HepG2 (cell line): ENCODE measurements at regions not wholly inside any gene's neighbourhood (a gene's known extent, or its start where the extent isn't known, plus 50 kb on each side); places are given as distances from the start of the nearest gene placed in this dataset.

Source experiments
- ATAC-seq: fragments of 200-7000 bp; cut with Tn5 transposase; 3 replicates; pipeline ENCODE4 v1.9.1; 2020; ENCODE audit warnings: mild to moderate bottlenecking, moderate library complexity
- BruUV-seq: library from RNA; stranded (reverse); fragments of 400-500 nt; replicated peaks from 2 replicates; lab custom pipeline; 2021; lab: Mats Ljungman, UMichigan
- CTCF ChIA-PET: fragments of 300-600 bp; formaldehyde crosslinking; extraction: SDS; loops from one replicate; lab custom pipeline; 2021; ENCODE audit warnings: low total read pairs, inconsistent platforms, low intra/inter-chr PET ratio; lab: Yijun Ruan, JAX
- POLR2A ChIA-PET: fragments of 350-600 bp; sonication (Branson Sonifier 250); formaldehyde crosslinking; loops from one replicate; lab custom pipeline; 2020; ENCODE audit warnings: antibody characterized with exemption, inconsistent platforms; lab: Yijun Ruan, JAX
- DNase-seq: peaks from one replicate; pipeline ENCODE4 v3.0.0-alpha.2; 2015; ENCODE audit warnings: low spot score
- FAIRE-seq: peaks from 3 replicates; lab custom pipeline; 2011; peaks lifted over from hg19 to GRCh38; lab: Jason Lieb, UNC
- H2AFZ ChIP-seq: one replicate; pipeline ENCODE4 v1.6.1; 2011; ENCODE audit warnings: low read length, inconsistent platforms
- H3K27ac ChIP-seq: fragments of 300-600 bp; 3 replicates; pipeline ENCODE4 v1.8.0; 2011; ENCODE audit warnings: mixed run types, mild to moderate bottlenecking, mixed read lengths, low read length, inconsistent platforms; ENCODE audit not compliant: insufficient read depth; ENCODE audit errors: extremely low read length
- H3K27me3 ChIP-seq, 2 experiments: fragments of 200-600 bp in 1 of 2; 2 replicates in 1 of 2; 3 replicates in 1 of 2; pipeline versions ENCODE4 v1.6.0 to v1.8.0; 2011; ENCODE audit warnings: low read length in 2 of 2, mild to moderate bottlenecking in 2 of 2, moderate library complexity in 2 of 2, inconsistent platforms in 1 of 2; ENCODE audit not compliant: insufficient read depth in 2 of 2, control insufficient read depth in 1 of 2
- H3K36me3 ChIP-seq, 2 experiments: fragments of 200-600 bp in 1 of 2; replicated peaks in 1 of 2; 2 replicates in 1 of 2; 3 replicates in 1 of 2; pipeline versions ENCODE4 v1.5.1 to v1.8.0; 2011; ENCODE audit warnings: low read length in 2 of 2, inconsistent platforms in 1 of 2; ENCODE audit not compliant: insufficient read depth in 2 of 2, control insufficient read depth in 1 of 2
- H3K4me1 ChIP-seq: 2 replicates; pipeline ENCODE4 v1.5.1; 2012; ENCODE audit warnings: low read length, inconsistent platforms; ENCODE audit not compliant: insufficient read depth
- H3K4me2 ChIP-seq: 2 replicates; pipeline ENCODE4 v1.6.0; 2011; ENCODE audit warnings: low read depth, low read length, inconsistent platforms
- H3K4me3 ChIP-seq, 3 experiments: fragments of 200-600 bp in 1 of 3; sonication (generic), shearing (Covaris generic) in 1 of 3; replicated peaks in 1 of 3; 2 replicates each; pipeline ENCODE4 v1.5.1; 2011 to 2016; ENCODE audit warnings: low read length in 3 of 3, inconsistent platforms in 2 of 3, low read depth in 2 of 3, mild to moderate bottlenecking in 2 of 3, control low read depth in 1 of 3, mixed read lengths in 1 of 3; ENCODE audit not compliant: insufficient read depth in 1 of 3
- H3K79me2 ChIP-seq: one replicate; pipeline ENCODE4 v1.6.1; 2011; ENCODE audit warnings: low read length, inconsistent platforms; ENCODE audit not compliant: insufficient read depth
- H3K9ac ChIP-seq: 2 replicates; pipeline ENCODE4 v1.6.0; 2011; ENCODE audit warnings: mild to moderate bottlenecking, low read depth, low read length, inconsistent platforms; ENCODE audit not compliant: insufficient read depth
- H3K9me3 ChIP-seq: 2 replicates; pipeline ENCODE4 v1.5.1; 2012; ENCODE audit warnings: mild to moderate bottlenecking, low read length
- H4K20me1 ChIP-seq: 2 replicates; pipeline ENCODE4 v1.6.0; 2011; ENCODE audit warnings: inconsistent platforms, mild to moderate bottlenecking, low read length, moderate library complexity; ENCODE audit not compliant: insufficient read depth
- FOXA3 ChIP-seq: IDR thresholded peaks from 2 replicates; pipeline ENCODE4 v1.6.1; 2016; ENCODE audit warnings: missing genetic modification reagents, missing compliant biosample characterization
- RBAK ChIP-seq: sonication (generic); formaldehyde crosslinking; IDR thresholded peaks from 2 replicates; pipeline ENCODE4 v1.5.1; 2020; ENCODE audit warnings: mild to moderate bottlenecking, missing genetic modification reagents
- RXRB ChIP-seq: IDR thresholded peaks from 2 replicates; pipeline ENCODE4 v1.6.1; 2016; ENCODE audit warnings: borderline replicate concordance, missing genetic modification reagents, missing compliant biosample characterization
- U2AF1 ChIP-seq: fragments of 200-400 bp; formaldehyde crosslinking; optimal IDR thresholded peaks from 2 replicates; pipeline ENCODE3; 2017; ENCODE audit warnings: mild to moderate bottlenecking, low read depth, low read length
- ZFAT ChIP-seq: sonication (generic); formaldehyde crosslinking; conservative IDR thresholded peaks from 2 replicates; pipeline ENCODE4 v1.8.1; 2023; ENCODE audit warnings: missing genetic modification reagents, inconsistent platforms
- ZNF138 ChIP-seq: sonication (generic); formaldehyde crosslinking; IDR thresholded peaks from 2 replicates; pipeline ENCODE4 v1.5.0; 2020; ENCODE audit warnings: mild to moderate bottlenecking, low read depth, missing genetic modification reagents
- ZNF335 ChIP-seq: sonication (generic); formaldehyde crosslinking; IDR thresholded peaks from 2 replicates; pipeline ENCODE4 v1.4.0; 2020; ENCODE audit warnings: missing genetic modification reagents
- ZNF775 ChIP-seq: sonication (generic); formaldehyde crosslinking; IDR thresholded peaks from 2 replicates; pipeline ENCODE4 v1.4.0; 2020; ENCODE audit warnings: missing genetic modification reagents, mild to moderate bottlenecking, moderate library complexity, borderline replicate concordance
- in situ Hi-C: cut with HindIII; loops from 2 replicates; pipeline ENCODE4 v1.10.0; 2017; ENCODE audit warnings: low pct_unique_long_range_greater_than_20kb; ENCODE audit not compliant: extremely low pct_ligation_motif_present
- intact Hi-C: fragments of 100-400 bp; cut with micrococcal nuclease; formaldehyde crosslinking; loops from one replicate; pipeline ENCODE4 v1.10.0; 2022; ENCODE audit not compliant: unreplicated experiment
- TF ChIP-seq, protein P1 (sequence below): sonication (generic); formaldehyde crosslinking; IDR thresholded peaks from 2 replicates; pipeline ENCODE4 v1.8.0; 2022; ENCODE audit warnings: mild to moderate bottlenecking, missing genetic modification reagents
- TF ChIP-seq, protein P2 (sequence below): sonication (generic); formaldehyde crosslinking; IDR thresholded peaks from 2 replicates; pipeline ENCODE4 v1.8.0; 2022; ENCODE audit warnings: missing genetic modification reagents, mild to moderate bottlenecking, moderate library complexity, borderline replicate concordance

DNA sequence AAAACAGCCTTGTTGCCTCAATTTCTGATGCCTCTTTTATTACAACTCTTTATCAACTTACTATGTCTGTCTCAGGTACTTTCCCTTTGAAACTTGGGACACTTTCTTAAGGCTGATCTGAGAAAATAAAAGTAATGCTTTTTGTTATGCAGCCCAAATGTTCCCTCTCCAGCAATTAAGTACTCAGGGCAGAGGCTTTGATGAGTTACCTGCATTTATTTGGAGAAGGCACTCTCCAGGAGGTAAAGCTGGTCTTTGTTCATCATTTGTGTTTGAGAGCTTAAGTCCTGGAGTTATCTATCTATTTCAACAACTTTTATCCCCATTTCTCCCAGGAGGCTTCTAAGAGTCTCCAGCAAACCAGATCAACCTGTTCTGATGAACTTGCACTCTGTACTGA, 259.2 kb downstream of the ASXL3 start:
- Histone ChIP-seq H3K79me2 (no peaks in the 10 kb centered on the region), H3K4me1 (no peaks in the 10 kb centered on the region), H3K27me3 (no peaks in the 10 kb centered on the region), H3K4me2 (no peak overlapping the region), H3K27ac (no peak overlapping the region), H3K9ac (no peak overlapping the region), H3K9me3 (peaks cover 12% of the 10 kb centered on the region; the same call in 1 of the 2 replicates), H3K36me3 (no peaks in the 10 kb centered on the region), H3K4me3 (no peak overlapping the region), H2AFZ (no peak overlapping the region), H4K20me1 (no peaks in the 10 kb centered on the region)
- intact Hi-C loops (loop anchor here (5.0 kb wide), 1 partner anchor 195 kb away; no protein-coding TSS in a partner anchor), in situ Hi-C loops (loop anchor here (25.0 kb wide), 1 partner anchor 475 kb away; no protein-coding TSS in a partner anchor)
- no TSS peak for BruUV-seq
- no peak for DNase-seq
- POLR2A ChIA-PET, result no interaction called here
- ATAC-seq, result no peak
- CTCF ChIA-PET, result no interaction called here
- no peak for FAIRE-seq
- TF ChIP-seq, protein P1, sequence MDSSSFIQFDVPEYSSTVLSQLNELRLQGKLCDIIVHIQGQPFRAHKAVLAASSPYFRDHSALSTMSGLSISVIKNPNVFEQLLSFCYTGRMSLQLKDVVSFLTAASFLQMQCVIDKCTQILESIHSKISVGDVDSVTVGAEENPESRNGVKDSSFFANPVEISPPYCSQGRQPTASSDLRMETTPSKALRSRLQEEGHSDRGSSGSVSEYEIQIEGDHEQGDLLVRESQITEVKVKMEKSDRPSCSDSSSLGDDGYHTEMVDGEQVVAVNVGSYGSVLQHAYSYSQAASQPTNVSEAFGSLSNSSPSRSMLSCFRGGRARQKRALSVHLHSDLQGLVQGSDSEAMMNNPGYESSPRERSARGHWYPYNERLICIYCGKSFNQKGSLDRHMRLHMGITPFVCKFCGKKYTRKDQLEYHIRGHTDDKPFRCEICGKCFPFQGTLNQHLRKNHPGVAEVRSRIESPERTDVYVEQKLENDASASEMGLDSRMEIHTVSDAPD (CRISPR knock-in tag), result no peak
- TF ChIP-seq, protein P2, sequence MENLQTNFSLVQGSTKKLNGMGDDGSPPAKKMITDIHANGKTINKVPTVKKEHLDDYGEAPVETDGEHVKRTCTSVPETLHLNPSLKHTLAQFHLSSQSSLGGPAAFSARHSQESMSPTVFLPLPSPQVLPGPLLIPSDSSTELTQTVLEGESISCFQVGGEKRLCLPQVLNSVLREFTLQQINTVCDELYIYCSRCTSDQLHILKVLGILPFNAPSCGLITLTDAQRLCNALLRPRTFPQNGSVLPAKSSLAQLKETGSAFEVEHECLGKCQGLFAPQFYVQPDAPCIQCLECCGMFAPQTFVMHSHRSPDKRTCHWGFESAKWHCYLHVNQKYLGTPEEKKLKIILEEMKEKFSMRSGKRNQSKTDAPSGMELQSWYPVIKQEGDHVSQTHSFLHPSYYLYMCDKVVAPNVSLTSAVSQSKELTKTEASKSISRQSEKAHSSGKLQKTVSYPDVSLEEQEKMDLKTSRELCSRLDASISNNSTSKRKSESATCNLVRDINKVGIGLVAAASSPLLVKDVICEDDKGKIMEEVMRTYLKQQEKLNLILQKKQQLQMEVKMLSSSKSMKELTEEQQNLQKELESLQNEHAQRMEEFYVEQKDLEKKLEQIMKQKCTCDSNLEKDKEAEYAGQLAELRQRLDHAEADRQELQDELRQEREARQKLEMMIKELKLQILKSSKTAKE (CRISPR knock-in tag), result no peak
- no peak for TF ChIP-seq FOXA3 (CRISPR knock-in tag)
- TF ChIP-seq ZFAT, result no peak
- TF ChIP-seq ZNF335 (CRISPR knock-in tag), result no peak
- no peak for TF ChIP-seq ZNF138
- TF ChIP-seq RXRB (CRISPR knock-in tag), result no peak
- TF ChIP-seq RBAK, result no peak
- no peak for TF ChIP-seq U2AF1
- TF ChIP-seq ZNF775 (CRISPR knock-in tag), result no peak
